PC-9 (cell line): ENCODE measurements at regions not wholly inside any gene's neighbourhood (a gene's known extent, or its start where the extent isn't known, plus 50 kb on each side); places are given as distances from the start of the nearest gene placed in this dataset.

Experiments
- BruUV-seq: library from RNA; stranded (reverse); fragments of 400-500 nt; replicated peaks from 2 replicates; lab custom pipeline; 2021; lab: Mats Ljungman, UMichigan
- CTCF ChIA-PET: fragments of 300-600 bp; sonication (Branson Sonifier 250); formaldehyde crosslinking; loops from one replicate; lab custom pipeline; 2022; ENCODE audit warnings: antibody characterized with exemption; lab: Charles Lee
- POLR2A ChIA-PET: fragments of 300-600 bp; sonication (Branson Sonifier 250); formaldehyde crosslinking; loops from one replicate; lab custom pipeline; 2022; ENCODE audit warnings: antibody characterized with exemption; ENCODE audit not compliant: unreplicated experiment; lab: Charles Lee
- DNase-seq, 2 experiments: peaks; one replicate each; pipeline versions ENCODE4 v3.0.0 to v3.0.0-alpha.2; 2015 to 2022; ENCODE audit warnings: mixed read lengths in 1 of 2
- H2AFZ ChIP-seq: fragments of 200-600 bp; sonication (generic); 2 replicates; pipeline ENCODE4 v1.8.1; 2017; ENCODE audit warnings: antibody characterized with exemption
- H3F3A ChIP-seq: fragments of 200-600 bp; sonication (generic); 2 replicates; pipeline ENCODE4 v1.8.1; 2017; ENCODE audit warnings: antibody characterized with exemption, mild to moderate bottlenecking, low read depth; ENCODE audit not compliant: insufficient read depth
- H3K27ac ChIP-seq: fragments of 200-600 bp; sonication (generic); 2 replicates; pipeline ENCODE4 v1.6.1; 2016; ENCODE audit warnings: mixed run types
- H3K27me3 ChIP-seq: fragments of 200-600 bp; sonication (generic); 2 replicates; pipeline ENCODE4 v1.6.1; 2016; ENCODE audit warnings: low read depth, mixed run types; ENCODE audit not compliant: insufficient read depth
- H3K36me3 ChIP-seq: fragments of 200-600 bp; sonication (generic); 2 replicates; pipeline ENCODE4 v1.6.1; 2016; ENCODE audit warnings: low read depth, mixed run types
- H3K4me1 ChIP-seq: fragments of 200-600 bp; sonication (generic); replicated peaks from 2 replicates; pipeline ENCODE4 v1.6.1; 2016; ENCODE audit warnings: mixed run types; ENCODE audit not compliant: insufficient read depth
- H3K4me2 ChIP-seq: fragments of 200-600 bp; sonication (generic); 2 replicates; pipeline ENCODE4 v1.6.1; 2017; ENCODE audit warnings: mixed run types
- H3K4me3 ChIP-seq: fragments of 200-600 bp; sonication (generic); 2 replicates; pipeline ENCODE4 v1.6.1; 2016; ENCODE audit warnings: mixed run types
- H3K79me2 ChIP-seq: fragments of 200-600 bp; sonication (generic); 2 replicates; pipeline ENCODE4 v1.6.1; 2017; ENCODE audit warnings: low read depth, mixed run types
- H3K9me2 ChIP-seq: fragments of 200-600 bp; sonication (generic); 2 replicates; pipeline ENCODE4 v1.8.1; 2017; ENCODE audit warnings: mild to moderate bottlenecking; ENCODE audit not compliant: insufficient read depth
- H3K9me3 ChIP-seq: fragments of 200-600 bp; sonication (generic); 2 replicates; pipeline ENCODE4 v1.8.1; 2016; ENCODE audit warnings: low read depth; ENCODE audit not compliant: insufficient read depth
- H4K20me1 ChIP-seq: fragments of 200-600 bp; sonication (generic); 2 replicates; pipeline ENCODE4 v1.8.1; 2017; ENCODE audit not compliant: insufficient read depth
- CTCF ChIP-seq: fragments of 200-600 bp; sonication (generic); conservative IDR thresholded peaks from 2 replicates; pipeline ENCODE4 v1.6.1; 2017; ENCODE audit warnings: mixed run types, antibody characterized with exemption, mild to moderate bottlenecking, moderate library complexity
- EZH2 ChIP-seq: fragments of 200-600 bp; sonication (generic); IDR thresholded peaks from 2 replicates; pipeline ENCODE4 v1.8.0; 2017; ENCODE audit warnings: antibody characterized with exemption, low read depth
- intact Hi-C: fragments of 100-400 bp; cut with micrococcal nuclease; formaldehyde crosslinking; loops from one replicate; pipeline ENCODE4 v1.10.0; 2022; ENCODE audit not compliant: unreplicated experiment

GRCh38 chr1:90396917-90397316 is 320.2 kb downstream of the BARHL2 start:
- 0 out of 2 replicates have a peak, but pooled peaks cover 4% of the 10 kb centered on the region for H3K9me2 ChIP-seq
- intact Hi-C loops = no loop called here
- H3F3A ChIP-seq = no peaks in the 10 kb centered on the region
- H3K36me3 ChIP-seq = no peaks in the 10 kb centered on the region
- CTCF ChIA-PET = no interaction called here
- no peak for DNase-seq
- H3K27ac ChIP-seq = no peak overlapping the region
- no peak overlapping the region for H3K4me3 ChIP-seq
- H3K4me2 ChIP-seq = no peak overlapping the region
- no peaks in the 10 kb centered on the region for H3K27me3 ChIP-seq
- TF ChIP-seq CTCF (no peak), EZH2 (no peak)
- H4K20me1 ChIP-seq = no peaks in the 10 kb centered on the region
- 0 out of 2 replicates have a peak, but pooled peaks cover 9% of the 10 kb centered on the region for H3K9me3 ChIP-seq
- BruUV-seq = no TSS peak
- H3K79me2 ChIP-seq = no peaks in the 10 kb centered on the region
- POLR2A ChIA-PET = no interaction called here
- peaks cover 22% of the 10 kb centered on the region for H3K4me1 ChIP-seq
- no peak overlapping the region for H2AFZ ChIP-seq

GRCh38 chr1:90394247-90394646 is 322.9 kb downstream of the BARHL2 start:
- Histone ChIP-seq H3K9me3 (no peaks in the 10 kb centered on the region), H2AFZ (no peak overlapping the region), H3K4me3 (no peak overlapping the region), H3K27me3 (no peaks in the 10 kb centered on the region), H3K4me1 (0 out of 2 replicates have a peak, but pooled peaks cover 4% of the 10 kb centered on the region), H3F3A (no peaks in the 10 kb centered on the region), H3K4me2 (no peak overlapping the region), H3K79me2 (no peaks in the 10 kb centered on the region), H3K36me3 (no peaks in the 10 kb centered on the region), H4K20me1 (no peaks in the 10 kb centered on the region), H3K27ac (no peak overlapping the region), H3K9me2 (0 out of 2 replicates have a peak, but pooled peaks cover 4% of the 10 kb centered on the region)
- no peak for DNase-seq
- POLR2A ChIA-PET = no interaction called here
- CTCF ChIA-PET = no interaction called here
- intact Hi-C loops = no loop called here
- BruUV-seq = no TSS peak
- TF ChIP-seq EZH2 = no peak
- no peak for TF ChIP-seq CTCF

- no TSS peak for BruUV-seq
- Histone ChIP-seq H4K20me1 (no peaks in the 10 kb centered on the region), H3K36me3 (no peaks in the 10 kb centered on the region), H3F3A (no peaks in the 10 kb centered on the region), H3K79me2 (no peaks in the 10 kb centered on the region), H3K4me1 (0 out of 2 replicates have a peak, but pooled peaks cover 4% of the 10 kb centered on the region), H3K4me2 (no peak overlapping the region), H3K27ac (no peak overlapping the region), H3K9me3 (no peaks in the 10 kb centered on the region), H3K4me3 (no peak overlapping the region), H3K27me3 (no peaks in the 10 kb centered on the region), H2AFZ (peak overlapping the region; percentile 18; the same call in 1 of the 2 replicates), H3K9me2 (no peaks in the 10 kb centered on the region)
- DNase-seq = no peak
- intact Hi-C loops = no loop called here
- ChIA-PET CTCF (no interaction called here), POLR2A (no interaction called here)
- no peak for TF ChIP-seq CTCF
- TF ChIP-seq EZH2 = no peak
Observed at GRCh38 chr1:90393025-90393424, 324.1 kb downstream of the BARHL2 start.
